HepG2 (cell line): ENCODE measurements at regions not wholly inside any gene's neighbourhood (a gene's known extent, or its start where the extent isn't known, plus 50 kb on each side); places are given as distances from the start of the nearest gene placed in this dataset.
"Not testable (repeated sequence)": the region's sequence is repeated elsewhere in the genome, so short reads cannot be mapped to it uniquely, and the experiment has no call there.

Experiments used
- FOSL1 ChIP-seq: sonication (generic); formaldehyde crosslinking; IDR thresholded peaks from 2 replicates; pipeline ENCODE4 v1.9.0; 2021; ENCODE audit warnings: missing genetic modification reagents, borderline replicate concordance
- FOXA3 ChIP-seq: IDR thresholded peaks from 2 replicates; pipeline ENCODE4 v1.6.1; 2016; ENCODE audit warnings: missing genetic modification reagents, missing compliant biosample characterization

DNA sequence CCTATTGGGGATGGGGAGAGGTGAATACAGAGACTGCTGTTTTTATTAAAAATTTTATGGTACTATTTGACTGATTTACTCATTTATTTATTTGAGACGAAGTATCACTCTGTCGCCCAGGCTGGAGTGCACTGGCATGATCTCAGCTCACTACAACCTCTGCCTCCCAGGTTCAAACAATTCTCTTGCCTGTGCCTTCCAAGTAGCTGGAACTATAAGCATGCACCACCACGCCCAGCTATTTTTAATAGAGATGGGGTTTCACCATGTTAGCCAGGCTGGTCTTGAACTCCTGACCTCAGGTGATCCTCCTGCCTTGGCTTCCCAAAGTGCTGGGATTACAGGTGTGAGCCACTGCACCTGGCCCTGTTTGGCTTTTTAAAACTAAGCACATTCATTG, 64.8 kb upstream of the ITGA11 start:
- TF ChIP-seq FOSL1, FOXA3 (CRISPR knock-in tag): not testable (repeated sequence)
